H54 (cell line): ENCODE measurements at regions not wholly inside any gene's neighbourhood (a gene's known extent, or its start where the extent isn't known, plus 50 kb on each side); places are given as distances from the start of the nearest gene placed in this dataset.

ENCODE experiments used
- DNase-seq: peaks from one replicate; pipeline ENCODE4 v3.0.0; 2011; ENCODE audit warnings: low spot score, mixed read lengths; ENCODE audit not compliant: insufficient read length
- FAIRE-seq: peaks from 3 replicates; lab custom pipeline; 2011; peaks lifted over from hg19 to GRCh38; lab: Jason Lieb, UNC
- POLR2A ChIP-seq: IDR thresholded peaks from 2 replicates; pipeline ENCODE4 v1.6.1; 2011; ENCODE audit warnings: low read depth, mild to moderate bottlenecking, low read length

GRCh38 chr18:2478662-2479061, 92.6 kb downstream of the METTL4 start:
- FAIRE-seq (no peak), DNase-seq (no peak)
- TF ChIP-seq POLR2A: no peak

GRCh38 chr18:2480536-2480935, 90.8 kb downstream of the METTL4 start:
- DNase-seq: no peak
- no peak for TF ChIP-seq POLR2A
- no peak for FAIRE-seq

- no peak for TF ChIP-seq POLR2A
- FAIRE-seq (no peak), DNase-seq (no peak)
These were observed 88.4 kb downstream of the METTL4 start for GRCh38 chr18:2482706-2483475.

GRCh38 chr18:2485983-2486382, 85.3 kb downstream of the METTL4 start:
- FAIRE-seq (no peak), DNase-seq (no peak)
- no peak for TF ChIP-seq POLR2A

DNA sequence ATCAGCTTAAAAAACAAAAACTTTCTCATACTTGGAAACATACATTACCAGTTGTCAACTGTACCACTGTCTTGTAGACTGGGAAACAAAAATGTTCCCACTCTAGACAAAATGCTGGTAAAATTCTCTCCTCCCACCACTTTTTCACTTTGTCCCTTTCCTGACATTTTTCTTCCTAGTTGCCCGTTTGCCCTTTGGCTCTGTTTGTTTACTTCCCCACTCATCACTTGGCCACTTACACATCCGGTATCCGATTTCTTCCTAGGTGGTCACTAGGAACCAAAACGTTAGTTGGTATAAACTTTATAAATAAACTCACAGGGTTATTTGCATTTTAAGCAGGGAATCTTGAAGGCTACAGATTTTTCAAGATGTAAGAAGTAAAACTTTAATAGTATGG, 84.9 kb downstream of the METTL4 start:
- no peak for TF ChIP-seq POLR2A
- no peak for FAIRE-seq
- no peak for DNase-seq
